ENCODE measurements at regions not wholly inside any gene's neighbourhood (a gene's known extent, or its start where the extent isn't known, plus 50 kb on each side); places are given as distances from the start of the nearest gene placed in this dataset.

GRCh38 chr1:196160066-196160795 lies 448.0 kb downstream of the KCNT2 start:
- TF ChIP-seq POLR2A (IDR thresholded peaks at IDR 0.05) (no peak), CTCF (IDR thresholded peaks at IDR 0.05) (no peak)
- Histone ChIP-seq H3K36me3 (no peaks in the 10 kb centered on the region), H3K27ac (no peak overlapping the region), H3K9me3 (no peaks in the 10 kb centered on the region), H3K27me3 (no peaks in the 10 kb centered on the region), H3K4me1 (no peaks in the 10 kb centered on the region), H3K4me3 (no peak overlapping the region)
- no peak for DNase-seq

GRCh38 chr1:196155586-196155985 lies 452.7 kb downstream of the KCNT2 start:
- Histone ChIP-seq H3K4me1 (no peaks in the 10 kb centered on the region), H3K27ac (no peak overlapping the region), H3K27me3 (no peaks in the 10 kb centered on the region), H3K36me3 (no peaks in the 10 kb centered on the region), H3K9me3 (no peaks in the 10 kb centered on the region), H3K4me3 (no peak overlapping the region)
- DNase-seq, result no peak
- TF ChIP-seq CTCF (IDR thresholded peaks at IDR 0.05) (no peak), POLR2A (IDR thresholded peaks at IDR 0.05) (no peak)

GRCh38 chr1:196152975-196153374 lies 455.3 kb downstream of the KCNT2 start:
- no peak for DNase-seq
- no peak for TF ChIP-seq POLR2A (IDR thresholded peaks at IDR 0.05)
- no peak for TF ChIP-seq CTCF (IDR thresholded peaks at IDR 0.05)
- Histone ChIP-seq H3K36me3 (no peaks in the 10 kb centered on the region), H3K9me3 (no peaks in the 10 kb centered on the region), H3K4me1 (no peaks in the 10 kb centered on the region), H3K27ac (no peak overlapping the region), H3K4me3 (no peak overlapping the region), H3K27me3 (no peaks in the 10 kb centered on the region)

- TF ChIP-seq CTCF (IDR thresholded peaks at IDR 0.05) (no peak), POLR2A (IDR thresholded peaks at IDR 0.05) (no peak)
- no peaks in the 10 kb centered on the region for H3K9me3 ChIP-seq
- no peak overlapping the region for H3K4me3 ChIP-seq
- peak in 1 of 3 donors; percentile 46 for DNase-seq
- no peaks in the 10 kb centered on the region for H3K27me3 ChIP-seq
- H3K36me3 ChIP-seq, result no peaks in the 10 kb centered on the region
- H3K4me1 ChIP-seq, result no peaks in the 10 kb centered on the region
- no peak overlapping the region for H3K27ac ChIP-seq
Measured at GRCh38 chr1:196152086-196152485, 456.2 kb downstream of the KCNT2 start.

- H3K9me3 ChIP-seq, result no peaks in the 10 kb centered on the region
- H3K4me3 ChIP-seq, result no peak overlapping the region
- H3K4me1 ChIP-seq, result no peaks in the 10 kb centered on the region
- no peak overlapping the region for H3K27ac ChIP-seq
- no peak for DNase-seq
- H3K27me3 ChIP-seq, result no peaks in the 10 kb centered on the region
- no peaks in the 10 kb centered on the region for H3K36me3 ChIP-seq
- TF ChIP-seq POLR2A (IDR thresholded peaks at IDR 0.05), result no peak
- TF ChIP-seq CTCF (IDR thresholded peaks at IDR 0.05), result peak in 5 of 6 experiments; percentile 16 to 58 (median 54)
Measured at GRCh38 chr1:196148367-196148970, 459.8 kb downstream of the KCNT2 start.
